H1 (cell line): ENCODE measurements at regions not wholly inside any gene's neighbourhood (a gene's known extent, or its start where the extent isn't known, plus 50 kb on each side); places are given as distances from the start of the nearest gene placed in this dataset.
A peak's percentile ranks its signal among the peaks of the same experiment; 100 is the strongest.

Source experiments
- CTCF ChIA-PET: fragments of 300-600 bp; sonication (Branson Sonifier 250); formaldehyde crosslinking; loops from one replicate; lab custom pipeline; 2021; ENCODE audit not compliant: partially characterized antibody; lab: Charles Lee
- POLR2A ChIA-PET: fragments of 300-600 bp; sonication (Branson Sonifier 250); formaldehyde crosslinking; loops from one replicate; lab custom pipeline; 2021; ENCODE audit warnings: inconsistent platforms; ENCODE audit not compliant: partially characterized antibody; lab: Charles Lee
- DNase-seq, 2 experiments: peaks; one replicate each; pipeline versions ENCODE4 v3.0.0 to v3.0.0-alpha.2; 2010 to 2022; ENCODE audit warnings: low spot score in 2 of 2, low read depth in 1 of 2, mixed read lengths in 1 of 2
- FAIRE-seq: peaks from 2 replicates; lab custom pipeline; 2011; peaks lifted over from hg19 to GRCh38; lab: Jason Lieb, UNC
- H2AFZ ChIP-seq: 2 replicates; pipeline ENCODE4 v1.8.1; 2012; ENCODE audit warnings: low read length, inconsistent platforms
- H2AK5ac ChIP-seq: 2 replicates; pipeline ENCODE4 v1.6.1; 2013; ENCODE audit warnings: low read depth, low read length
- H2BK120ac ChIP-seq: replicated peaks from 2 replicates; pipeline ENCODE3; 2013; ENCODE audit warnings: low read depth, low read length, inconsistent platforms
- H2BK12ac ChIP-seq: 2 replicates; pipeline ENCODE4 v1.6.1; 2013; ENCODE audit warnings: low read depth, low read length
- H2BK15ac ChIP-seq: 2 replicates; pipeline ENCODE4 v1.6.1; 2013; ENCODE audit warnings: low read length
- H2BK20ac ChIP-seq: 2 replicates; pipeline ENCODE4 v1.6.1; 2013; ENCODE audit warnings: low read length
- H2BK5ac ChIP-seq: 2 replicates; pipeline ENCODE4 v1.6.1; 2013; ENCODE audit warnings: low read depth, low read length
- H3K14ac ChIP-seq: 2 replicates; pipeline ENCODE4 v1.6.1; 2013; ENCODE audit warnings: inconsistent platforms; ENCODE audit not compliant: insufficient read length
- H3K18ac ChIP-seq: 2 replicates; pipeline ENCODE4 v1.6.1; 2013; ENCODE audit warnings: low read length; ENCODE audit errors: extremely low read depth
- H3K23ac ChIP-seq: 2 replicates; pipeline ENCODE4 v1.6.1; 2013; ENCODE audit warnings: inconsistent platforms; ENCODE audit not compliant: insufficient read length
- H3K23me2 ChIP-seq: 2 replicates; pipeline ENCODE4 v1.6.1; 2013; ENCODE audit warnings: low read depth, low read length
- H3K27ac ChIP-seq: 2 replicates; pipeline ENCODE4 v1.6.1; 2011; ENCODE audit warnings: low read depth, low read length, inconsistent platforms
- H3K27me3 ChIP-seq, 4 experiments: replicated peaks in 1 of 4; 1 replicate in 1 of 4; 2 replicates in 3 of 4; pipeline versions ENCODE4 v1.6.1 to v1.8.1; 2011 to 2013; ENCODE audit warnings: low read length in 3 of 4, mild to moderate bottlenecking in 3 of 4, inconsistent platforms in 2 of 4, mixed read lengths in 2 of 4, moderate library complexity in 1 of 4; ENCODE audit not compliant: control insufficient read depth in 3 of 4, insufficient read depth in 3 of 4; ENCODE audit errors: extremely low read depth in 1 of 4
- H3K36me3 ChIP-seq, 4 experiments: 2 replicates each; pipeline versions ENCODE4 v1.6.1 to v1.8.1; 2011 to 2013; ENCODE audit warnings: mild to moderate bottlenecking in 4 of 4, low read length in 3 of 4, moderate library complexity in 2 of 4, control low read depth in 1 of 4, inconsistent platforms in 1 of 4; ENCODE audit not compliant: insufficient read depth in 4 of 4, control insufficient read depth in 2 of 4
- H3K4ac ChIP-seq: replicated peaks from 2 replicates; pipeline ENCODE3; 2013; ENCODE audit warnings: low read length, low read depth, mixed read lengths, inconsistent platforms; ENCODE audit not compliant: insufficient read length
- H3K4me1 ChIP-seq, 4 experiments: replicated peaks in 1 of 4; 1 replicate in 1 of 4; 2 replicates in 3 of 4; pipeline versions ENCODE4 v1.6.1 to v1.8.1; 2011 to 2013; ENCODE audit warnings: low read length in 3 of 4, inconsistent platforms in 2 of 4, mixed read lengths in 1 of 4; ENCODE audit not compliant: insufficient read depth in 4 of 4, control insufficient read depth in 3 of 4
- H3K4me2 ChIP-seq, 2 experiments: 2 replicates each; pipeline versions ENCODE4 v1.6.1 to v1.8.1; 2011 to 2013; ENCODE audit warnings: low read depth in 2 of 2, low read length in 2 of 2, control low read depth in 1 of 2, inconsistent platforms in 1 of 2, mild to moderate bottlenecking in 1 of 2; ENCODE audit not compliant: insufficient read depth in 1 of 2
- H3K4me3 ChIP-seq, 4 experiments: fragments of 200-600, 300-600 bp in 1 of 4; sonication (generic), shearing (Covaris generic), sonication (Bioruptor Twin) in 1 of 4; 2 replicates each; pipeline versions ENCODE4 v1.5.1 to v1.8.1; 2011 to 2016; ENCODE audit warnings: low read length in 4 of 4, low read depth in 3 of 4, control low read depth in 2 of 4, inconsistent platforms in 2 of 4, mild to moderate bottlenecking in 2 of 4, mixed read lengths in 1 of 4, moderate library complexity in 1 of 4; ENCODE audit not compliant: insufficient read depth in 2 of 4; ENCODE audit errors: extremely low read depth in 1 of 4
- H3K56ac ChIP-seq: replicated peaks from 2 replicates; pipeline ENCODE3; 2013; ENCODE audit warnings: low read depth, mild to moderate bottlenecking, mixed read lengths, low read length, inconsistent platforms; ENCODE audit not compliant: insufficient read length
- H3K79me1 ChIP-seq: 2 replicates; pipeline ENCODE4 v1.6.1; 2013; ENCODE audit warnings: low read depth, low read length, control low read depth
- H3K79me2 ChIP-seq, 2 experiments: 2 replicates each; pipeline versions ENCODE4 v1.6.1 to v1.8.1; 2012 to 2013; ENCODE audit warnings: low read length in 2 of 2, mild to moderate bottlenecking in 2 of 2, inconsistent platforms in 1 of 2; ENCODE audit not compliant: insufficient read depth in 2 of 2, control insufficient read depth in 1 of 2
- H3K9ac ChIP-seq, 4 experiments: replicated peaks in 1 of 4; 1 replicate in 1 of 4; 2 replicates in 3 of 4; pipeline versions ENCODE4 v1.6.1 to v1.8.1; 2011 to 2013; ENCODE audit warnings: low read depth in 3 of 4, low read length in 3 of 4, control low read depth in 2 of 4, mild to moderate bottlenecking in 2 of 4, moderate library complexity in 2 of 4, inconsistent platforms in 1 of 4; ENCODE audit errors: extremely low read depth in 1 of 4
- H3K9me3 ChIP-seq, 2 experiments: 2 replicates each; pipeline versions ENCODE4 v1.6.1 to v1.8.1; 2012 to 2013; ENCODE audit warnings: mild to moderate bottlenecking in 2 of 2, moderate library complexity in 2 of 2, control low read depth in 1 of 2, inconsistent platforms in 1 of 2, low read depth in 1 of 2, low read length in 1 of 2, mixed read lengths in 1 of 2; ENCODE audit not compliant: insufficient read depth in 2 of 2
- H4K20me1 ChIP-seq, 2 experiments: replicated peaks in 1 of 2; 2 replicates each; pipeline versions ENCODE3 to v1.8.1; 2011 to 2013; ENCODE audit warnings: inconsistent platforms in 2 of 2, low read length in 2 of 2, mild to moderate bottlenecking in 1 of 2; ENCODE audit not compliant: insufficient read depth in 2 of 2, control insufficient read depth in 1 of 2
- H4K5ac ChIP-seq: 2 replicates; pipeline ENCODE4 v1.6.1; 2013; ENCODE audit warnings: low read length, low read depth, mixed read lengths, inconsistent platforms; ENCODE audit not compliant: insufficient read length
- H4K8ac ChIP-seq: 2 replicates; pipeline ENCODE4 v1.8.0; 2013; ENCODE audit warnings: mild to moderate bottlenecking, moderate library complexity, low read length, inconsistent platforms; ENCODE audit not compliant: insufficient read depth; ENCODE audit errors: extremely low read depth
- H4K91ac ChIP-seq: replicated peaks from 2 replicates; pipeline ENCODE3; 2013; ENCODE audit warnings: low read length, mixed read lengths, inconsistent platforms; ENCODE audit not compliant: insufficient read length
- CBX8 ChIP-seq: fragments of 300-800, 300-1000 bp; sonication (generic); IDR thresholded peaks from 2 replicates; pipeline ENCODE4 v1.7.1; 2016; ENCODE audit warnings: low read depth, low read length, borderline replicate concordance
- CEBPB ChIP-seq: IDR thresholded peaks from 2 replicates; pipeline ENCODE4 v1.6.1; 2012; ENCODE audit warnings: low read depth, low read length
- HDAC6 ChIP-seq: IDR thresholded peaks from one replicate; pipeline ENCODE4 v1.7.1; 2012; ENCODE audit warnings: low read depth, mild to moderate bottlenecking, inconsistent platforms, low read length, moderate library complexity
- JUND ChIP-seq: IDR thresholded peaks from 2 replicates; pipeline ENCODE4 v1.6.1; 2011; ENCODE audit warnings: mild to moderate bottlenecking, improper control_type of control experiment, low read length
- KDM4A ChIP-seq: IDR thresholded peaks from one replicate; pipeline ENCODE4 v1.7.1; 2012; ENCODE audit warnings: low read depth, mild to moderate bottlenecking, moderate library complexity, low read length, inconsistent platforms; ENCODE audit not compliant: severe bottlenecking
- POU5F1 ChIP-seq: IDR thresholded peaks from 2 replicates; pipeline ENCODE4 v1.6.1; 2011; ENCODE audit warnings: low read depth, mild to moderate bottlenecking, low read length, moderate library complexity
- RFX5 ChIP-seq: IDR thresholded peaks from 2 replicates; pipeline ENCODE4 v1.6.1; 2011; ENCODE audit warnings: low read depth, low read length, improper control_type of control experiment, borderline replicate concordance
- SIN3A ChIP-seq, 2 experiments: IDR thresholded peaks in 1 of 2; conservative IDR thresholded peaks in 1 of 2; 2 replicates each; pipeline ENCODE4 v1.6.1; 2011 to 2012; ENCODE audit warnings: low read length in 2 of 2, improper control_type of control experiment in 1 of 2, low read depth in 1 of 2, mild to moderate bottlenecking in 1 of 2
- SP1 ChIP-seq: IDR thresholded peaks from 2 replicates; pipeline ENCODE4 v1.6.1; 2011; ENCODE audit warnings: low read depth, low read length
- SP4 ChIP-seq: IDR thresholded peaks from 2 replicates; pipeline ENCODE4 v1.6.1; 2012; ENCODE audit warnings: low read length, inconsistent platforms
- SUZ12 ChIP-seq: fragments of 200-600 bp; sonication (generic); IDR thresholded peaks from 2 replicates; pipeline ENCODE4 v1.6.1; 2012; ENCODE audit warnings: mild to moderate bottlenecking, inconsistent platforms, low read length, moderate library complexity, mixed read lengths
- WGBS, 2 experiments: shearing (Covaris generic) in 1 of 2; methylation state at CpG; one replicate each; pipeline versions ENCODE4 v1.1.6 to v1.1.7; 2013 to 2015; ENCODE audit warnings: low lambda C conversion rate in 2 of 2, mixed read lengths in 2 of 2, inconsistent platforms in 1 of 2, low coverage in 1 of 2, missing lambda C conversion rate in 1 of 2; ENCODE audit not compliant: insufficient replicate concordance in 2 of 2, insufficient coverage in 1 of 2, insufficient read length in 1 of 2; ENCODE audit errors: extremely low coverage in 1 of 2, missing lambda C conversion rate in 1 of 2; 5-methylcytosine and 5-hydroxymethylcytosine counted together
- TF ChIP-seq, protein P1 (sequence below): IDR thresholded peaks from 2 replicates; pipeline ENCODE4 v1.6.1; 2012; ENCODE audit warnings: inconsistent platforms
- TF ChIP-seq, protein P2 (sequence below): IDR thresholded peaks from 2 replicates; pipeline ENCODE4 v1.6.1; 2011; ENCODE audit warnings: low read length, improper control_type of control experiment

DNA sequence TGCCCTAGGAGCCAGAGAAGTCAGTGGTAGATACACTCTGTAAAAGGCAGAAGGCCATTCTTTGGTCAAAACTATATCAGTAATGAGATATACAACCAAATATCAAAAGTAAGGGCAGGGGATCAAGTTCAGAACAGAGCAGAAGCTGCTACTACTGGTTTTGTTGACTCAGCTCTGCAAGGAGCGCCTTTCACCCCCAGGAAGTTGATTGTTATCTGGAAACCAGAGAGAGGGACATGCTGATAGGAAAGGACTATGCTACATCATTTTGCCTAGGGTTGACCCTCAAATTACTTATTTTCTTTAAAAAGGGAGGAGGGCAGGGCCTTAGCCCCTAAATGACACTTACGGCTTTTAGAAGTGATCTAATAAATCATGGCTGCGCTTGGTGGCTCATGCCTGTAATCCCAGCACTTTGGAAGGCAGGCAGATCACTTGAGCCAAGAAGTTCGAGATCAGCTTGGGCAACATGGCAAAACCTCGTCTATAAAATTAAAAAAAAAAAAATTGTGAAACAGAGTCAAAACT, 194.0 kb downstream of the KLHL28 start:
- Histone ChIP-seq H3K18ac (no peak overlapping the region), H3K14ac (no peak overlapping the region), H3K79me2 (no peaks in the 10 kb centered on the region), H3K4me2 (no peak overlapping the region), H4K5ac (no peak overlapping the region), H2BK15ac (no peak overlapping the region), H3K36me3 (no peaks in the 10 kb centered on the region), H3K4me1 (no peaks in the 10 kb centered on the region), H2AK5ac (no peak overlapping the region), H3K23me2 (no peaks in the 10 kb centered on the region), H3K23ac (no peak overlapping the region), H4K91ac (no peak overlapping the region), H3K27me3 (no peaks in the 10 kb centered on the region), H3K27ac (no peak overlapping the region), H4K8ac (no peak overlapping the region), H3K9me3 (no peaks in the 10 kb centered on the region), H2AFZ (0 out of 2 replicates have a peak overlapping the region, but pooled peaks have one; percentile 7), H3K79me1 (no peaks in the 10 kb centered on the region), H3K56ac (no peak overlapping the region), H2BK5ac (no peak overlapping the region), H3K4ac (no peak overlapping the region), H2BK120ac (no peak overlapping the region), H3K4me3 (no peak overlapping the region), H3K9ac (no peak overlapping the region), H4K20me1 (no peaks in the 10 kb centered on the region), H2BK12ac (no peak overlapping the region), H2BK20ac (no peak overlapping the region)
- 89% methylated on average over 5 of the region's 5 CpGs; no CpG with 5 or more reads in 1 of the 2 experiments for WGBS, 2 experiments
- DNase-seq: no peak
- no peak for FAIRE-seq
- ChIA-PET POLR2A (no interaction called here), CTCF (no interaction called here)
- TF ChIP-seq SIN3A (conservative IDR thresholded peaks at IDR 0.05 in 1 of 2, IDR thresholded peaks at IDR 0.05 in 1 of 2; ENCODE audit: low read depth in 1 of 2, low read length in 2 of 2) (no peak), CEBPB (no peak), SP4 (no peak), RFX5 (no peak), HDAC6 (no peak), POU5F1 (no peak), SP1 (no peak), KDM4A (no peak), JUND (no peak), SUZ12 (no peak), CBX8 (no peak)
- TF ChIP-seq, protein P1, sequence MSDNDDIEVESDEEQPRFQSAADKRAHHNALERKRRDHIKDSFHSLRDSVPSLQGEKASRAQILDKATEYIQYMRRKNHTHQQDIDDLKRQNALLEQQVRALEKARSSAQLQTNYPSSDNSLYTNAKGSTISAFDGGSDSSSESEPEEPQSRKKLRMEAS: no peak
- TF ChIP-seq, protein P2, sequence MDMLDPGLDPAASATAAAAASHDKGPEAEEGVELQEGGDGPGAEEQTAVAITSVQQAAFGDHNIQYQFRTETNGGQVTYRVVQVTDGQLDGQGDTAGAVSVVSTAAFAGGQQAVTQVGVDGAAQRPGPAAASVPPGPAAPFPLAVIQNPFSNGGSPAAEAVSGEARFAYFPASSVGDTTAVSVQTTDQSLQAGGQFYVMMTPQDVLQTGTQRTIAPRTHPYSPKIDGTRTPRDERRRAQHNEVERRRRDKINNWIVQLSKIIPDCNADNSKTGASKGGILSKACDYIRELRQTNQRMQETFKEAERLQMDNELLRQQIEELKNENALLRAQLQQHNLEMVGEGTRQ: no peak
